ENCODE measurements at regions not wholly inside any gene's neighbourhood (a gene's known extent, or its start where the extent isn't known, plus 50 kb on each side); places are given as distances from the start of the nearest gene placed in this dataset.

DNA sequence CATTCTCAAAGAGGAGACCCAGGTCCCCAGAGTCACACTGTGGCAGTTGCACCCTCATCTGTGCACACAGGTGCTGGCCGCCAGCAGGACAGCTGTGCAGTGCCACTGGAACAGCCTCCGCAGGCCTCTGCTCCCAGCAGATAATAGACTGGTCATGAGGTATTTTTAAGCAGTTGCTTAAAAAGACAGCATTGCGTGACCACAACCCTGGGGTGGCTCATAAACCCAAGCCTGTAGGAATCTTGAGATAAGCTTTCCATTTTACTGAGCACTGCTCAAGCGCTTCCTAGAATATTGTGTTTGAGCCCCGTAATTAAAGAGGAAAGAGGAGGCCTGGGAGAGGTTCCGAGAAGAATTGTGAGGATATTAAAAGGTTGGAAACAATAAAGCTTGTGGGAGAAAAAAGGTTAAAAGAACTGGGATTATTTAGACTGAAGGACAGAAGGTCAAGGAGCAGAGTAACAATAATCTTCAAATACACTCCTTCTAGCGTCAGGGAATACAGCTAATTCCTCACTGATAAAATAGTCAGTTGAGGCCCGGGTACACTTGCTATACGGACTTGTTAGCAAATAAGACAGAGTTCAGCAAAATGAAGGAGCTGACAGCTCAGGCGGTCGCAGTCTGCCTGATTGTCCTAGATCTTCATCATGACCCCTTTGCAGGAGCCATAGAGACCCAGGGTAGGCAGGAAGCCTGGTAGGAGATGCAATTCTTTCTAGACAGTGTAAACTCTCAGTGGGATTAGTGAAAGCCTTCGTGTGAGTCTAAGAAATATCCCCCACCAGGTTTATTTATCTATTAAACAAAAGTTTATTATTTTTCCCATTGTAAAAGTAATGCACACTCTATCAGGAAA, 86.2 kb upstream of the KIT start:
- peaks cover 4% of the 10 kb centered on the region for H3K9me3 Mint-ChIP-seq
- H3K27me3 Mint-ChIP-seq = peaks cover 3% of the 10 kb centered on the region
- peaks cover 13% of the 10 kb centered on the region for H3K4me1 Mint-ChIP-seq (ENCODE audit: unreplicated experiment)
- H3K4me3 Mint-ChIP-seq = no peak overlapping the region
- H3K27ac Mint-ChIP-seq = no peak overlapping the region
- TF ChIP-seq, protein P1, sequence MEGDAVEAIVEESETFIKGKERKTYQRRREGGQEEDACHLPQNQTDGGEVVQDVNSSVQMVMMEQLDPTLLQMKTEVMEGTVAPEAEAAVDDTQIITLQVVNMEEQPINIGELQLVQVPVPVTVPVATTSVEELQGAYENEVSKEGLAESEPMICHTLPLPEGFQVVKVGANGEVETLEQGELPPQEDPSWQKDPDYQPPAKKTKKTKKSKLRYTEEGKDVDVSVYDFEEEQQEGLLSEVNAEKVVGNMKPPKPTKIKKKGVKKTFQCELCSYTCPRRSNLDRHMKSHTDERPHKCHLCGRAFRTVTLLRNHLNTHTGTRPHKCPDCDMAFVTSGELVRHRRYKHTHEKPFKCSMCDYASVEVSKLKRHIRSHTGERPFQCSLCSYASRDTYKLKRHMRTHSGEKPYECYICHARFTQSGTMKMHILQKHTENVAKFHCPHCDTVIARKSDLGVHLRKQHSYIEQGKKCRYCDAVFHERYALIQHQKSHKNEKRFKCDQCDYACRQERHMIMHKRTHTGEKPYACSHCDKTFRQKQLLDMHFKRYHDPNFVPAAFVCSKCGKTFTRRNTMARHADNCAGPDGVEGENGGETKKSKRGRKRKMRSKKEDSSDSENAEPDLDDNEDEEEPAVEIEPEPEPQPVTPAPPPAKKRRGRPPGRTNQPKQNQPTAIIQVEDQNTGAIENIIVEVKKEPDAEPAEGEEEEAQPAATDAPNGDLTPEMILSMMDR (conservative IDR thresholded peaks at IDR 0.05) = no peak
- DNase-seq (ENCODE audit: extremely low spot score, unreplicated experiment) = no peak
- no peaks in the 10 kb centered on the region for H3K36me3 Mint-ChIP-seq

DNA sequence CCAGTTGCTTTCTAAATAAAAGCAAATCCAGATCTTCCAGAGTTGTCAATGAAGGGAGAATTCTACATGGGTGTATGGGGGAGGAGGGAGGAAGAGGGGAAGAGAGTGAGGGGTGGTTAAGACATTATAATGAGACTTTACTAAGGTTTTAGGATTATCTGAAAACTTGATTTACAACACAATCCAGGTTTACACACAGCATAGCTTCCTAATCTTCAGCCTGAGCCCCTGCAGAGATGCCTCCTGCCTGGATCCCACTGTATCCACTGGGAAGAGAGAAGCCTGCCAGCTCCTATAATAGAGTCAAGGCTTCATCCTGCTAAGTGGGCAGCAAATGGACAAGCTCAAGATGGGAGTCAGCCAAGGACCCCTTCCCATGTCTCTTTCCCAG, 85.6 kb upstream of the KIT start:
- TF ChIP-seq, protein P1 (conservative IDR thresholded peaks at IDR 0.05) = no peak
- Mint-ChIP-seq H3K36me3 (no peaks in the 10 kb centered on the region), H3K27me3 (peaks cover 3% of the 10 kb centered on the region), H3K27ac (no peak overlapping the region), H3K4me1 (ENCODE audit: unreplicated experiment) (peaks cover 9% of the 10 kb centered on the region), H3K9me3 (peaks cover 4% of the 10 kb centered on the region), H3K4me3 (no peak overlapping the region)
- no peak for DNase-seq (ENCODE audit: extremely low spot score, unreplicated experiment)

DNA sequence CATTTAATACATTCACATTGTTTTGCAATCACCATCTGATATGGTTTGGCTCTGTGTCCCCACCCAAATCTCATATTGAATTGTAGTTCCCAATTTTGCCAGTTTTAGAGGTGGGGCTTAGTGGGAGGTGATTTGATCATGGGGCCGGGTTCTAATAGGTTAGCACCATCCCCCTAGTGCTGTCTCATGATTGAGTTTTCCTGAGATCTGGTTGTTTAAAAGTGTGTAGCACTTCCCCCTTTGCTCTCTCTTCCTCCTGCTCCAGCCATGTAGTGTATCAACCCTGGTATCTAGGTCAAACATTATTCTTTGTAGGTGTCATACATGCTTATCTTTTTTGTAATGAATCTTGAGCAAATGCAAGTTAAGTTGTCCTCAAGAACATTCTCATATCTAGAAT, 83.3 kb upstream of the KIT start:
- no peak overlapping the region for H3K4me3 Mint-ChIP-seq
- H3K9me3 Mint-ChIP-seq = peaks cover 4% of the 10 kb centered on the region
- H3K36me3 Mint-ChIP-seq = no peaks in the 10 kb centered on the region
- TF ChIP-seq, protein P1 (conservative IDR thresholded peaks at IDR 0.05) = no peak
- peaks cover 3% of the 10 kb centered on the region for H3K27me3 Mint-ChIP-seq
- H3K27ac Mint-ChIP-seq = no peak overlapping the region
- peaks cover 4% of the 10 kb centered on the region for H3K4me1 Mint-ChIP-seq (ENCODE audit: unreplicated experiment)
- DNase-seq (ENCODE audit: extremely low spot score, unreplicated experiment) = no peak

DNA sequence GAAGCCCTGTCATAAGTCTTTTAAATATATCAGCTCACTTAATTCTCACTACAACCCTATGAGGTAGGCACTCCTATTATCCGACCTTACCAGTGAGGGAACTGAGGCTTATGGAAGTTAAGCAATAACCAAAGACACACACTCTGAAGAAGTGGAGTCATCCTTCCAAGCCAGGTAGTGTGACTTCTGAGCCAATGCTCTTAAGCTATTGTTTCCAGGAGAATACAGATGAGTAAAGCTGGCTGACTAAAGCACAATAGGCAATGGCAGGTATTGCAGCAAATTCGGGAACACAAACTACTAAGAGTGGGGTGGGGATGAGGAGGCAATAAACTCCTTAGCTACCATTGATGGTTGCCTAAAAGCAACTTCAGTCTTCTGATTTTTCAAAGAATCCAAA, 81.8 kb upstream of the KIT start:
- H3K27ac Mint-ChIP-seq = no peak overlapping the region
- peaks cover 4% of the 10 kb centered on the region for H3K9me3 Mint-ChIP-seq
- TF ChIP-seq, protein P1 (conservative IDR thresholded peaks at IDR 0.05) = no peak

DNA sequence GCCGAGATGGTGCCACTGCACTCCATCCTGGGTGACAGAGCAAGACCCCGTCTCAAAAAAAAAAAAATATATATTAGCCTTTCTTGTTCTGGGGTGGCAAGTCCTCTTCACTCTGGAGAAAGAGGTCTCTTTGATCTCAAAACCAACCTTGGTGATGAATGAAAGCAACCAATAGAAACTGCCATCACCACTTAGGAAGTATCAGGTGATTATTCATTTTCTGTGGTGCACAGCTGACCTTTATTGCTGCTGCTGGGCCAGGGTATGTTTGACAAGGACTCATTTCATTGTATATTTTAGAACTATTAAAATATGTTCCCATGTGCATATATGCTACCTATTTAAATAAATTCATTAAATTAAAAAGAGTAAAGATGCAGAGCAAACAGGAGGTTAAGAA, 76.0 kb upstream of the KIT start:
- DNase-seq (ENCODE audit: extremely low spot score, unreplicated experiment) = no peak
- H3K27me3 Mint-ChIP-seq = no peaks in the 10 kb centered on the region
- no peaks in the 10 kb centered on the region for H3K36me3 Mint-ChIP-seq
- no peaks in the 10 kb centered on the region for H3K4me1 Mint-ChIP-seq (ENCODE audit: unreplicated experiment)
- TF ChIP-seq, protein P1 (conservative IDR thresholded peaks at IDR 0.05) = no peak
- no peak overlapping the region for H3K27ac Mint-ChIP-seq
- no peak overlapping the region for H3K4me3 Mint-ChIP-seq
- no peaks in the 10 kb centered on the region for H3K9me3 Mint-ChIP-seq

More for the DNA sequence above, 81.8 kb upstream of the KIT start:
- peaks cover 4% of the 10 kb centered on the region for H3K4me1 Mint-ChIP-seq (ENCODE audit: unreplicated experiment)
- no peak for DNase-seq (ENCODE audit: extremely low spot score, unreplicated experiment)
- H3K36me3 Mint-ChIP-seq = no peaks in the 10 kb centered on the region
- H3K27me3 Mint-ChIP-seq = peaks cover 3% of the 10 kb centered on the region
- no peak overlapping the region for H3K4me3 Mint-ChIP-seq

Measured in type B pancreatic cell (in vitro differentiated cells).